ENCODE measurements at regions not wholly inside any gene's neighbourhood (a gene's known extent, or its start where the extent isn't known, plus 50 kb on each side); places are given as distances from the start of the nearest gene placed in this dataset.
"Not testable (repeated sequence)": the region's sequence is repeated elsewhere in the genome, so short reads cannot be mapped to it uniquely, and the experiment has no call there.

DNA sequence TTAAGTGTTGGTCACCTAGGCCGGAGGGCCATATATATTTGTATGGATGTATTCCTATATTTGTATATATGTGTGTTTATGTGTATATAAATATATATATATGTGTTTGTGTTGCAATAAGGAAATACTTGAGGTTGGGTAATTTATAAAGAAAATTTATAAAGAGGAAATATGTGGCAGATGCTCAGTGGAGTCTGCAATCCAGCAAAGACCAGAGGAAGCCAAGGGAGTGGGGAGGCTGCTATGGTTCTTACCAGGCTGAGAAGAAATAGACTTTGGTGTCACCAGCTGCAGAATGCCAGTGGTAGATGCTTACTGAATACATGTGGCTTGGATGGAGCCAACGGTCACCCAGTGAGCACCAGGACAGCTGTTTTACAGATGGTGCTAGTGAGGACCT lies 97.4 kb upstream of the ELOVL5 start:
- DNase-seq (ENCODE audit: low read depth in 2 of 3, low spot score in 2 of 3), result peak in 1 of 3 donors; percentile 11

DNA sequence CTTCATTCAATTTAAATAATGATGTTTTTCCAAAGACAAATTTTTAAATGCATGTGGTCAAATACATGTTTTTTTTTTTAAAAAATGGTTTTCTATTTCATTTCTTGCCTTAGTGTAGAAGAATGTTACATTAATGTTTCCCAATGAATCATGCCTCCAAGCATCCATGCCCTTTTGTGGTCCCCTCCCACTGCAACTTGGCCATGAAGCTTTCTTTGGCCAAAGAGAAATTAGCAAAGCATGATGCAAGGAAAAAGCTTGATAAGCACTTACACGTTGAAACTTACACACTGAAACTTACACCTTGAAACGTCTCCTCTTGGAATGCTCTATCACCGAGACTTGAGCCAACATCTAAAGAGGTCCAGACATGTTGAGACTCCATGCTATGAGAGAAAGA lies 93.0 kb upstream of the ELOVL5 start:
- no peak for DNase-seq (ENCODE audit: low read depth in 2 of 3, low spot score in 2 of 3)

GRCh38 chr6:53441035-53441493 lies 92.3 kb upstream of the ELOVL5 start:
- no peak for DNase-seq (ENCODE audit: low read depth in 2 of 3, low spot score in 2 of 3)

GRCh38 chr6:53440336-53440945 lies 91.7 kb upstream of the ELOVL5 start:
- no peak for DNase-seq (ENCODE audit: low read depth in 2 of 3, low spot score in 2 of 3)

DNA sequence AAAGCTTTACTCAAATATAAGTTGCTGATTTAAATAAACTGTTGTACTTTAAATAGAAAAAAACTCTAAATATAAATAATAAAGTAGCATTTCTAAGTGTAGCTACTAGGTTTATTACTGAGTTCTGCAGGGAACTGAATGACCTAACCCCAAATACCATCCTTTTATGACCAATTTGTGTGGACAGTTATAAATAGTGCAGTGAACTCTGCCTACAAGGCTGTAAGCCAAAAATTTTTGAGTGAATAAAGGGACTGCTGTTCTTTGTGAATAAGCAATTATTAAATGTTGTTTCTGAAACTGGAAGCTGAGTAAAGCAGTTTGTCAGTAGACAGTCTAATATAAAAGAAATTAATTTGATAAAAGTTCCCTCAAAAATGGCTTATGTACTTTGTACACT lies 90.8 kb upstream of the ELOVL5 start:
- no peak for DNase-seq (ENCODE audit: low read depth in 2 of 3, low spot score in 2 of 3)

GRCh38 chr6:53437557-53438202 lies 88.9 kb upstream of the ELOVL5 start:
- peak in 2 of 3 donors; percentile 42 to 71 for DNase-seq (ENCODE audit: low read depth in 2 of 3, low spot score in 2 of 3)

DNA sequence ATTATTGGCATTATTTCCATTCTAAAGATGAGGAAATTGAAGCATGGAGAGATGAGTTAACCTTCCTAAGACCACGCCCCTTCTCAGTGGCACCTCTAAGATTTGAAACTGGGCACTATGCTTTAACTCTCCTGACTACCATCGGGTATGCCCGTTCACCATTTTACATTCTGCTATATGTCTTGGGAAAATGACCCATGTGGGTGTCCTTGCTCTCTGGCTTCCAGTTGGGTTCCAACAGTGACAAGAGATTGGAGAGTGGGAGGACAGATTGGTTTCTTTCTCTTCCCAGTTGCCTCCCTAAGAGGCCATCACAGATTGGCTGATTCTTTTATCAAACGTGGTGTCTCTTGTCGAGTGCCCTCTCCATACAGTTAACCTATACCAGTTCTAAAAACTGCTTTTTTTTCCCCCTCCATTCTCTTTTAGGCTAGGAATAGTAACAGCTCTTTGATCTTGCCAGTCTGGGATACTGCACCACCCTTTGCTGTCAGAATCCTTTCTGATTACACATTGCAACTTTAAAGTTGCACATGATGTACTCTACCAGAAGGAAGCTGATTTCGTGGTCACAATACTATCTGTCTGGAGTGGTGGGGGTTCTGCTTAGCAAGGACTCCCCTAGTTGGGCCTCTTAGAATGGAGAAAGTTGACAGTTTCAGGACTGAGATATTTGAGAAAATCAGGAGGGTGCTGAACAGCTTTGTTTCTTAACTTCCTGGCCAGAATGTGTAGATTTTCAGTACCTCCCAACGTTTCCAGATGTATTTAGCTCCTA lies 88.0 kb upstream of the ELOVL5 start:
- peak in 1 of 3 donors; percentile 4 for DNase-seq (ENCODE audit: low read depth in 2 of 3, low spot score in 2 of 3)

DNA sequence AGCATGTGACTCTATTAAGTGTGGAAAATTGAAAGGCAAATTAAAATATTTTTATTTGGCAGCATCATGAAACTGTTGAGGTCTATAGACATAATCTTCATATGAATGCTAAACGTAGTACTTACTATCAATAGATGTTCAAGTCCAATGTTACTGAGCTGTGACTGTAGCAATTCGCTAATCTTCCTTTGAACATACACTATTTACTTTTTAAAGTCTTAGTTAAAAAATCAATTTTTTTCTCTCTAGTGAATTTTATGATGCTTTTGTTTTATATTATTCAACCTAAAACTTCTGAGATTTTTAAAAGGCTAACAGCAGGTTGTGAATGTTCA lies 85.2 kb upstream of the ELOVL5 start:
- no peak for DNase-seq (ENCODE audit: low read depth in 2 of 3, low spot score in 2 of 3)

- DNase-seq (ENCODE audit: low read depth in 2 of 3, low spot score in 2 of 3), result no peak
Observed at GRCh38 chr6:53433261-53433950, 84.7 kb upstream of the ELOVL5 start.

DNA sequence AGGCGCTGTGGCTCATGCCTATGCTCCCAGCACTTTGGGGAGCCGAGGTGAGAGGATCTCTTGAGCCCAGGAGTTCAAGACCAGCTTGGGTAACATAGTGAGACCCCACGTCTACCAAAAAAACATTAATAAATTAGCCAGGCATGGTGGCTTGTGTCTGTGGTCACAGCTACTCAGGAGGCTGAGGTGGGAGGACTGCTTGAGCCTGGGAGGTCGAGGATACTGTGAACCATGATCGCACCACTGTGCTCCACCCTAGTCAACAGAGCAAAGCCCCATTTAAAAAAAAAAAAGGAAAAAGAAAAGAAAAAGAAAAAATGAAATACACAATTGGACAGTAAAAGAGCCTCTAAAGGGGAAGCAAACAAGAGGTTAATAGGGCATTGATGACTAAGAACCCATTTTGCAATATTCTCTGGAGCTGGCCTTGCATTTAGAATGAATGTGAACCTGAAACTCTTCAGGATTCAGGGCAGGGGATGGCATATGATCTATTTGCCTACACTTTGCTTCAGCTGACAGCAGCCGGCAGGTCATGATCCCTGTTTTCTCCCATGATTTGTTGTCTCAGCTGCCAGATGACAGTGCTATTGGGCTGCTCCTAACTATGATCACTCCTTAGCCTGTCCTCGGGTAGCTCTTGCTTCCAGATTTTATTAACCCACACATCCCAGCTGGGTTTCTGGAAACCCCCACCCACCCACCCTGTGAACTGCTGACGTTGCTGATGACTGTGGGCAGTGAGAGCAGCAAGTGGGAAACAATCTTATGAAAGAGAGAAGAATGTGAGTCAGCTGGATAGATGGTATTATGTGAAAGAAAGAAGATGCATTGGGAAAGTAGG lies 83.8 kb upstream of the ELOVL5 start:
- no peak for DNase-seq (ENCODE audit: low read depth in 2 of 3, low spot score in 2 of 3)

- no peak for DNase-seq (ENCODE audit: low read depth in 2 of 3, low spot score in 2 of 3)
Observed at GRCh38 chr6:53431704-53432103, 83.0 kb upstream of the ELOVL5 start.

DNA sequence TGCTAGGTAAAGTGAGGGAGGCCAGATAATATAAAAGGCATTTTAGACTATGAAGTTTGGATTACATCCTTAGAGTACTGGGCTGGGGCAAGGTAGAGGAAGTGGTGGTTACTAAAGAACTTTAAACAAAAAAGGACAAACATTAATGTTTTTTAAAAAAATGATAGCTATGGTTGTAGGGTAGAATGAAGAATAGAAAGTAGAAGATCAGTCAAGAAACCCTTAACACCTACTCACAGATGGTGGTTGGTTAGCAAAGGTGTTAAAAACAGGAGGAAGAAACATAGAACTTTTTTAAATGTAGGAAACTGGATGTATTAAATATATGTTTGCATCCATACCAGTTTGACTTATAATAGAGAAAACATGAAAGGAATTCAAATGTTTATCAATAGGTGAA lies 80.7 kb upstream of the ELOVL5 start:
- no peak for DNase-seq (ENCODE audit: low read depth in 2 of 3, low spot score in 2 of 3)

GRCh38 chr6:53428886-53429285 lies 80.1 kb upstream of the ELOVL5 start:
- no peak for DNase-seq (ENCODE audit: low read depth in 2 of 3, low spot score in 2 of 3)

GRCh38 chr6:53426667-53427270 lies 78.0 kb upstream of the ELOVL5 start:
- DNase-seq (ENCODE audit: low read depth in 2 of 3, low spot score in 2 of 3), result no peak

DNA sequence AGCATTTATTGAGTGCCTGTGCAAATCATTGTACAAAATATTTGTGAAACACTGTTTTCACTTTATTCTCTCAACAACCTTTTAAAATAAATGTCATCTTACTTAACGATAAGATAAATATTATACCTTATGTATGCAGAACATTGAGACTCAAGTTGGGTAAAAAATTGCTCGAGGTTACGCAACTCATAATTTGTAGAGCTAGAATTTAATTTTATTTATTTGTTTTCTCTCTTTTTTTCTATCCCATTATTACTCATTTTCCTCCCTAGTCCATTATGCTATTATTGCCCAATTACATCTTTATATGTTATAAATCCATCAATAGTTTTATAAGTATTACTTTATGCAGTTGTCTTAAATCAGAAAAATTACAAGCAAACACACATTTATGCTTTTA lies 77.4 kb upstream of the ELOVL5 start:
- DNase-seq (ENCODE audit: low read depth in 2 of 3, low spot score in 2 of 3), result no peak

- no peak for DNase-seq (ENCODE audit: low read depth in 2 of 3, low spot score in 2 of 3)
Observed at GRCh38 chr6:53424976-53425718, 76.4 kb upstream of the ELOVL5 start.

- DNase-seq (ENCODE audit: low read depth in 2 of 3, low spot score in 2 of 3), result no peak
Observed at GRCh38 chr6:53424300-53424699, 75.5 kb upstream of the ELOVL5 start.

DNA sequence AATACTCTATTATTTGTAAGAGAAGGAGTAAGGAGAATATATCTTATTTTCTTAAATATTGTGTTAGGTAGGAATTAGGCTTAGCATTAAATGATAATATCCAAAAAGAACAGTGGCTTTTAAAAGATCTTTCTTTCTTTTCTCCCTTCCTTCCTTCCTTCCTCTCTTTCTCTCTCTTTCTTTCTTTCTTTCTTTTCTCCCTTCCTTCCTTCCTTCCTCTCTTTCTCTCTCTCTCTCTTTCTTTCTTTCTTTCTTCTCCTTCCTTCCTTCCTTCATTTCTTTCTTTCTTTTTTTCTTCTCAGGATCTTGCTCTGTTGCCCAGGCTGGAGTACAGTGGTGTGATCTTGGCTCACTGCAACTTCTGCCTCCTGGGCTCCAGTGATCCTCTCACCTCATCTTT lies 74.8 kb upstream of the ELOVL5 start:
- not testable (repeated sequence) for DNase-seq (ENCODE audit: low read depth in 2 of 3, low spot score in 2 of 3)

GRCh38 chr6:53419026-53419425 lies 70.3 kb upstream of the ELOVL5 start:
- DNase-seq (ENCODE audit: low read depth in 2 of 3, low spot score in 2 of 3), result no peak

Data from hematopoietic multipotent progenitor cell (in vitro differentiated cells).